NCI-H146 (cell line): ENCODE measurements at regions not wholly inside any gene's neighbourhood (a gene's known extent, or its start where the extent isn't known, plus 50 kb on each side); places are given as distances from the start of the nearest gene placed in this dataset.

ENCODE experiments used
- DNase-seq: peaks from one replicate; lab custom pipeline; 2025; lab: John Stamatoyannopoulos, UW

GRCh38 chr20:20992686-20993360, 113.3 kb downstream of the LINC00237 start:
- no peak for DNase-seq

- no peak for DNase-seq
Observed at GRCh38 chr20:20992277-20992676, 113.9 kb downstream of the LINC00237 start.

- no peak for DNase-seq
Observed at GRCh38 chr20:20989081-20989480, 117.1 kb downstream of the LINC00237 start.

GRCh38 chr20:20979934-20980333, 126.2 kb downstream of the LINC00237 start:
- peak; percentile 52 for DNase-seq

GRCh38 chr20:20977786-20978185, 128.4 kb downstream of the LINC00237 start:
- no peak for DNase-seq

GRCh38 chr20:20972490-20972889, 133.7 kb downstream of the LINC00237 start:
- DNase-seq: no peak

- peak; percentile 75 for DNase-seq
Observed at GRCh38 chr20:20971810-20972209, 134.3 kb downstream of the LINC00237 start.

- no peak for DNase-seq
Observed at GRCh38 chr20:20970841-20971240, 135.3 kb downstream of the LINC00237 start.

GRCh38 chr20:20969701-20970280, 136.4 kb downstream of the LINC00237 start:
- peak; percentile 47 for DNase-seq

GRCh38 chr20:20967564-20968184, 138.5 kb downstream of the LINC00237 start:
- DNase-seq: no peak

- no peak for DNase-seq
Observed at GRCh38 chr20:20966171-20966570, 140.0 kb downstream of the LINC00237 start.

- no peak for DNase-seq
Observed at GRCh38 chr20:20959031-20959755, 147.0 kb downstream of the LINC00237 start.

- peak; percentile 80 for DNase-seq
Observed at GRCh38 chr20:20956513-20956931, 149.6 kb downstream of the LINC00237 start.

- peak; percentile 8 for DNase-seq
Observed at GRCh38 chr20:20955892-20956291, 150.3 kb downstream of the LINC00237 start.

- no peak for DNase-seq
Observed at GRCh38 chr20:20953738-20954618, 152.2 kb downstream of the LINC00237 start.

GRCh38 chr20:20950620-20951019, 155.5 kb downstream of the LINC00237 start:
- DNase-seq: no peak

- no peak for DNase-seq
Observed at GRCh38 chr20:20946122-20946759, 159.9 kb downstream of the LINC00237 start.

- no peak for DNase-seq
Observed at GRCh38 chr20:20941468-20941889, 164.7 kb downstream of the LINC00237 start.

GRCh38 chr20:20939006-20939405, 167.2 kb downstream of the LINC00237 start:
- no peak for DNase-seq

- no peak for DNase-seq
Observed at GRCh38 chr20:20938599-20938998, 167.6 kb downstream of the LINC00237 start.

- no peak for DNase-seq
Observed at GRCh38 chr20:20938131-20938530, 168.0 kb downstream of the LINC00237 start.
